Fibroblast of lung (primary cell): ENCODE measurements at regions not wholly inside any gene's neighbourhood (a gene's known extent, or its start where the extent isn't known, plus 50 kb on each side); places are given as distances from the start of the nearest gene placed in this dataset.

Experiments
- DNase-seq, 2 donors: peaks; one replicate each; pipeline versions ENCODE4 v3.0.0 to v3.0.0-alpha.2; 2010; ENCODE audit warnings: low read depth in 2 of 2
- H2AFZ ChIP-seq: 2 replicates; pipeline ENCODE4 v1.5.1; 2012; ENCODE audit warnings: low read length, control low read depth, inconsistent platforms
- H3K27ac ChIP-seq: 2 replicates; pipeline ENCODE4 v1.5.1; 2011; ENCODE audit warnings: low read length, control low read depth; ENCODE audit not compliant: insufficient read depth
- H3K27me3 ChIP-seq: 2 replicates; pipeline ENCODE4 v1.5.1; 2011; ENCODE audit warnings: mild to moderate bottlenecking, low read length; ENCODE audit not compliant: control insufficient read depth, insufficient read depth
- H3K36me3 ChIP-seq: 2 replicates; pipeline ENCODE4 v1.5.1; 2011; ENCODE audit warnings: low read length; ENCODE audit not compliant: control insufficient read depth, insufficient read depth
- H3K4me1 ChIP-seq: 2 replicates; pipeline ENCODE4 v1.5.1; 2011; ENCODE audit warnings: low read length; ENCODE audit not compliant: control insufficient read depth, insufficient read depth; ENCODE audit errors: extremely low read depth
- H3K4me2 ChIP-seq: 2 replicates; pipeline ENCODE4 v1.5.1; 2011; ENCODE audit warnings: low read length, control low read depth; ENCODE audit not compliant: insufficient read depth; ENCODE audit errors: extremely low read depth
- H3K4me3 ChIP-seq, 4 experiments: fragments of 200-600 bp in 1 of 4; sonication (generic) in 1 of 4; replicated peaks in 1 of 4; 2 replicates each; pipeline ENCODE4 v1.5.1; 2011 to 2016; ENCODE audit warnings: low read length in 4 of 4, low read depth in 3 of 4, mild to moderate bottlenecking in 3 of 4, control low read depth in 2 of 4, inconsistent platforms in 1 of 4, mixed read lengths in 1 of 4; ENCODE audit not compliant: insufficient read depth in 1 of 4; ENCODE audit errors: control extremely low read depth in 1 of 4
- H3K79me2 ChIP-seq: 2 replicates; pipeline ENCODE4 v1.5.1; 2012; ENCODE audit warnings: mild to moderate bottlenecking, low read length, inconsistent platforms; ENCODE audit not compliant: control insufficient read depth, insufficient read depth
- H3K9ac ChIP-seq: 2 replicates; pipeline ENCODE4 v1.5.1; 2011; ENCODE audit warnings: mild to moderate bottlenecking, low read length, control low read depth; ENCODE audit not compliant: insufficient read depth
- H3K9me3 ChIP-seq: 2 replicates; pipeline ENCODE4 v1.5.1; 2012; ENCODE audit warnings: low read depth, low read length; ENCODE audit not compliant: control insufficient read depth, insufficient read depth
- H4K20me1 ChIP-seq: 2 replicates; pipeline ENCODE4 v1.5.1; 2011; ENCODE audit warnings: low read length; ENCODE audit not compliant: control insufficient read depth, insufficient read depth; ENCODE audit errors: extremely low read depth
- CTCF ChIP-seq, 2 donors: IDR thresholded peaks in 1 of 2; conservative IDR thresholded peaks in 1 of 2; 1 replicate in 1 of 2; 2 replicates in 1 of 2; pipeline ENCODE4 v1.5.1; 2011 to 2012; ENCODE audit warnings: low read length in 2 of 2, control low read depth in 1 of 2, inconsistent platforms in 1 of 2, low read depth in 1 of 2, mild to moderate bottlenecking in 1 of 2
- EZH2 ChIP-seq: IDR thresholded peaks from 2 replicates; pipeline ENCODE4 v1.5.1; 2012; ENCODE audit warnings: low read length, control low read depth, mild to moderate bottlenecking; ENCODE audit errors: missing control alignments

DNA sequence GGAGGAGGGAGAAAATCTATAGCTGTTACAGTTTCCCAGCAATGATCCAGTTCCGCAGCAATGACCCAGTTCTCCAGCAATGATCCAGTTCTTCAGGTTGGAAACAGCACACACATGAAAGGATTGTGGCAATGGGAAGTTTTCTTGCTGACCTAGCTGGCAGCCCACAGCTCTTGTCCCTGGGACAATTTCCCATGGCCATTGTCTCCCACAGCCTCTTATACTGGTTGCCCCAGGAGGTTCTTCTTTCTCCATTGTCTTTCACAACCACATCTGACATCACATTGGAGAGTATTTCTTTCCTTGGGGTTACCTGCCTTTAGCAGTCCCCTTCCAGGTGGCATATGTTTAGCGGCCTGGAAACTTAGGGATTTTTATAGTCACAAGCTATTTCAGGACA is 209.8 kb upstream of the PLEKHG7 start:
- H3K27ac ChIP-seq = no peak overlapping the region
- TF ChIP-seq CTCF (conservative IDR thresholded peaks at IDR 0.05 in 1 of 2, IDR thresholded peaks at IDR 0.05 in 1 of 2; ENCODE audit: low read depth in 1 of 2, low read length in 2 of 2) (no peak), EZH2 (no peak)
- no peak for DNase-seq

GRCh38 chr12:92492291-92492690 is 210.5 kb upstream of the PLEKHG7 start:
- Histone ChIP-seq H3K27ac (no peak overlapping the region), H3K4me1 (no peaks in the 10 kb centered on the region), H3K4me3 (no peak overlapping the region), H4K20me1 (no peaks in the 10 kb centered on the region), H3K9me3 (no peaks in the 10 kb centered on the region), H3K27me3 (no peaks in the 10 kb centered on the region), H3K36me3 (no peaks in the 10 kb centered on the region), H3K4me2 (no peak overlapping the region), H3K79me2 (no peaks in the 10 kb centered on the region), H3K9ac (no peak overlapping the region), H2AFZ (no peak overlapping the region)
- TF ChIP-seq CTCF (conservative IDR thresholded peaks at IDR 0.05 in 1 of 2, IDR thresholded peaks at IDR 0.05 in 1 of 2; ENCODE audit: low read depth in 1 of 2, low read length in 2 of 2) (no peak), EZH2 (no peak)
- DNase-seq = no peak

More for the DNA sequence above, 209.8 kb upstream of the PLEKHG7 start:
- no peaks in the 10 kb centered on the region for H3K79me2 ChIP-seq
- no peak overlapping the region for H3K4me3 ChIP-seq
- no peak overlapping the region for H2AFZ ChIP-seq
- no peaks in the 10 kb centered on the region for H3K36me3 ChIP-seq
- no peak overlapping the region for H3K4me2 ChIP-seq
- no peaks in the 10 kb centered on the region for H3K27me3 ChIP-seq
- H3K4me1 ChIP-seq = no peaks in the 10 kb centered on the region
- no peak overlapping the region for H3K9ac ChIP-seq
- no peaks in the 10 kb centered on the region for H3K9me3 ChIP-seq
- H4K20me1 ChIP-seq = no peaks in the 10 kb centered on the region

DNA sequence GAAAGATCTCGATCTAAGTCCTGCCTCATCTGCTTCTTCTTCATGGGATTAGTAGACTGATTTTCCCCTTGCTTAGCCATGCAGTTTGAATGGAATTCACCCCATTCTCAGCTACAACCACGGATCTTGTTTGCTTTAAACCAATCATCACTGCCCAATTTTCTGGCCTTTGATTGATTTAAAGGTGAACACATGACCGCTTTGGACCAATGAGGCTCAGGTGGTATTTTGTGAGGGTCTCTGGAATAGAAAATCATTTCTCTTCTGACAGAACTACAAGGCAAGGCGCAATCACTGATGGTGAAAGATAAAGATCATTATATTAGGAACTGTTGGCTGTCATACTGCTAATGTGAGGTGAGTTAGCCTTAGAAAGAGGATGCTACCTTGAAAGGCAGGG is 213.0 kb upstream of the PLEKHG7 start:
- Histone ChIP-seq H2AFZ (no peak overlapping the region), H3K36me3 (no peaks in the 10 kb centered on the region), H3K27ac (no peak overlapping the region), H3K9ac (no peak overlapping the region), H3K79me2 (no peaks in the 10 kb centered on the region), H3K4me1 (no peaks in the 10 kb centered on the region), H3K9me3 (no peaks in the 10 kb centered on the region), H3K27me3 (no peaks in the 10 kb centered on the region), H3K4me2 (no peak overlapping the region), H4K20me1 (no peaks in the 10 kb centered on the region), H3K4me3 (no peak overlapping the region)
- DNase-seq = no peak
- TF ChIP-seq CTCF (conservative IDR thresholded peaks at IDR 0.05 in 1 of 2, IDR thresholded peaks at IDR 0.05 in 1 of 2; ENCODE audit: low read depth in 1 of 2, low read length in 2 of 2) (no peak), EZH2 (no peak)
